SU-DHL-6 (cell line): ENCODE measurements at regions not wholly inside any gene's neighbourhood (a gene's known extent, or its start where the extent isn't known, plus 50 kb on each side); places are given as distances from the start of the nearest gene placed in this dataset.

ENCODE experiments used
- H2AFZ ChIP-seq: fragments of 200-600 bp; sonication (generic); 2 replicates; pipeline ENCODE4 v1.6.1; 2014; ENCODE audit warnings: low read depth, mild to moderate bottlenecking, moderate library complexity, mixed read lengths, antibody characterized with exemption, low read length; ENCODE audit not compliant: severe bottlenecking
- H3F3A ChIP-seq: fragments of 200-600 bp; shearing (Covaris generic); 2 replicates; pipeline ENCODE4 v1.6.0; 2016; ENCODE audit warnings: antibody characterized with exemption, mild to moderate bottlenecking; ENCODE audit not compliant: insufficient read depth
- H3K27ac ChIP-seq: fragments of 200-600 bp; sonication (generic); 2 replicates; pipeline ENCODE4 v1.5.1; 2016; ENCODE audit warnings: low read depth, mild to moderate bottlenecking, low read length, moderate library complexity, mixed read lengths
- H3K27me3 ChIP-seq: fragments of 200-600 bp; sonication (generic), shearing (Covaris generic); 2 replicates; pipeline ENCODE4 v1.6.0; 2014; ENCODE audit warnings: mild to moderate bottlenecking, low read length
- H3K36me3 ChIP-seq: fragments of 200-600 bp; sonication (generic); 2 replicates; pipeline ENCODE4 v1.6.1; 2014; ENCODE audit warnings: mild to moderate bottlenecking, low read length, mixed read lengths
- H3K4me2 ChIP-seq: fragments of 300-600, 200-600 bp; shearing (Covaris generic), sonication (generic); 2 replicates; pipeline ENCODE4 v1.6.0; 2014; ENCODE audit warnings: low read length, low read depth, mild to moderate bottlenecking; ENCODE audit not compliant: poor library complexity, severe bottlenecking
- H3K4me3 ChIP-seq: fragments of 200-600 bp; sonication (generic); 2 replicates; pipeline ENCODE4 v1.5.1; 2014; ENCODE audit warnings: antibody characterized with exemption, low read length, mild to moderate bottlenecking, mixed read lengths; ENCODE audit not compliant: insufficient read depth, poor library complexity, severe bottlenecking
- H3K79me2 ChIP-seq: fragments of 200-600 bp; sonication (generic); 2 replicates; pipeline ENCODE4 v1.6.1; 2014; ENCODE audit warnings: mild to moderate bottlenecking, low read length, moderate library complexity; ENCODE audit not compliant: insufficient read depth
- H3K9ac ChIP-seq: fragments of 200-600 bp; sonication (generic); 2 replicates; pipeline ENCODE4 v1.7.0; 2014; ENCODE audit warnings: mild to moderate bottlenecking, low read length
- H3K9me2 ChIP-seq: fragments of 200-600 bp; sonication (generic); replicated peaks from 2 replicates; pipeline ENCODE4 v1.6.1; 2014; ENCODE audit warnings: low read length; ENCODE audit not compliant: insufficient read depth
- H3K9me3 ChIP-seq: fragments of 200-600 bp; sonication (generic); 2 replicates; pipeline ENCODE4 v1.6.1; 2014; ENCODE audit warnings: low read length, mixed read lengths; ENCODE audit not compliant: insufficient read depth
- H4K20me1 ChIP-seq: fragments of 200-600 bp; sonication (generic); 2 replicates; pipeline ENCODE4 v1.6.1; 2014; ENCODE audit warnings: low read depth, mild to moderate bottlenecking, antibody characterized with exemption, low read length, moderate library complexity, mixed read lengths
- CTCF ChIP-seq: fragments of 200-600 bp; sonication (generic); IDR thresholded peaks from one replicate; pipeline ENCODE4 v1.5.1; 2017; ENCODE audit warnings: antibody characterized with exemption, mild to moderate bottlenecking, low read length, moderate library complexity; ENCODE audit not compliant: insufficient read depth, poor library complexity, severe bottlenecking
- EZH2phosphoT487 ChIP-seq: fragments of 200-600 bp; sonication (generic), shearing (Covaris generic); conservative IDR thresholded peaks from 2 replicates; pipeline ENCODE4 v1.6.1; 2018; ENCODE audit warnings: mild to moderate bottlenecking, antibody characterized with exemption, low read length, moderate library complexity, mixed read lengths

- Histone ChIP-seq H2AFZ (no peak overlapping the region), H3K9me2 (no peaks in the 10 kb centered on the region), H3K4me3 (no peak overlapping the region), H3K4me2 (no peak overlapping the region), H3K27me3 (no peaks in the 10 kb centered on the region; the same call in 1 of the 2 replicates), H3K9me3 (no peaks in the 10 kb centered on the region), H4K20me1 (no peaks in the 10 kb centered on the region), H3F3A (no peaks in the 10 kb centered on the region), H3K27ac (no peak overlapping the region), H3K9ac (no peak overlapping the region), H3K79me2 (no peaks in the 10 kb centered on the region), H3K36me3 (no peaks in the 10 kb centered on the region)
- TF ChIP-seq CTCF (no peak), EZH2phosphoT487 (no peak)
These were observed 477.6 kb downstream of the ZSWIM6 start for GRCh38 chr5:61809651-61810050.

- Histone ChIP-seq H2AFZ (no peak overlapping the region), H3K27me3 (no peaks in the 10 kb centered on the region; the same call in 1 of the 2 replicates), H4K20me1 (no peaks in the 10 kb centered on the region), H3K79me2 (no peaks in the 10 kb centered on the region), H3K9ac (no peak overlapping the region), H3K9me2 (no peaks in the 10 kb centered on the region), H3K36me3 (no peaks in the 10 kb centered on the region), H3K27ac (no peak overlapping the region), H3K4me2 (no peak overlapping the region), H3F3A (no peaks in the 10 kb centered on the region), H3K4me3 (no peak overlapping the region), H3K9me3 (no peaks in the 10 kb centered on the region)
- no peak for TF ChIP-seq CTCF
- no peak for TF ChIP-seq EZH2phosphoT487
These were observed 479.0 kb downstream of the ZSWIM6 start for GRCh38 chr5:61811052-61811451.

GRCh38 chr5:61813361-61813760 lies 481.3 kb downstream of the ZSWIM6 start:
- no peaks in the 10 kb centered on the region for H3K9me3 ChIP-seq
- H3K79me2 ChIP-seq: no peaks in the 10 kb centered on the region
- TF ChIP-seq CTCF: no peak
- TF ChIP-seq EZH2phosphoT487: no peak
- H4K20me1 ChIP-seq: no peaks in the 10 kb centered on the region
- no peak overlapping the region for H3K4me2 ChIP-seq
- H3K9me2 ChIP-seq: no peaks in the 10 kb centered on the region
- no peak overlapping the region for H3K27ac ChIP-seq
- H2AFZ ChIP-seq: no peak overlapping the region
- no peaks in the 10 kb centered on the region for H3K36me3 ChIP-seq
- H3K27me3 ChIP-seq: peaks cover 3% of the 10 kb centered on the region
- no peaks in the 10 kb centered on the region for H3F3A ChIP-seq
- H3K4me3 ChIP-seq: no peak overlapping the region
- no peak overlapping the region for H3K9ac ChIP-seq
